Neural progenitor cell (in vitro differentiated cells): ENCODE measurements at regions not wholly inside any gene's neighbourhood (a gene's known extent, or its start where the extent isn't known, plus 50 kb on each side); places are given as distances from the start of the nearest gene placed in this dataset.
A peak's percentile ranks its signal among the peaks of the same experiment; 100 is the strongest.

Source experiments
- DNase-seq: peaks from one replicate; pipeline ENCODE4 v3.0.0-alpha.2; 2016; ENCODE audit warnings: low spot score
- H2AFZ ChIP-seq: fragments of 200-600 bp; sonication (generic); replicated peaks from 2 replicates; pipeline ENCODE4 v1.6.1; 2016; ENCODE audit warnings: antibody characterized with exemption
- H3F3A ChIP-seq: fragments of 200-600 bp; sonication (generic); 2 replicates; pipeline ENCODE4 v1.6.1; 2016; ENCODE audit warnings: antibody characterized with exemption, low read depth
- H3K27ac ChIP-seq: fragments of 200-600 bp; sonication (generic); 2 replicates; pipeline ENCODE4 v1.5.1; 2016; ENCODE audit warnings: mild to moderate bottlenecking
- H3K27me3 ChIP-seq: fragments of 200-600 bp; sonication (generic); 2 replicates; pipeline ENCODE4 v1.6.1; 2016; ENCODE audit warnings: mild to moderate bottlenecking, moderate library complexity
- H3K36me3 ChIP-seq: fragments of 200-600 bp; sonication (generic); 2 replicates; pipeline ENCODE4 v1.5.1; 2016
- H3K4me1 ChIP-seq: fragments of 200-600 bp; sonication (generic); 2 replicates; pipeline ENCODE4 v1.6.1; 2016; ENCODE audit warnings: mixed run types
- H3K4me2 ChIP-seq: fragments of 200-600 bp; sonication (generic); 2 replicates; pipeline ENCODE4 v1.6.1; 2016
- H3K4me3 ChIP-seq: fragments of 200-600 bp; sonication (generic); 2 replicates; pipeline ENCODE4 v1.5.1; 2016
- H3K79me2 ChIP-seq: fragments of 200-600 bp; sonication (generic); 2 replicates; pipeline ENCODE4 v1.6.1; 2016; ENCODE audit warnings: low read depth
- H3K9ac ChIP-seq: fragments of 200-600 bp; sonication (generic); 2 replicates; pipeline ENCODE4 v1.6.1; 2016
- H3K9me3 ChIP-seq: fragments of 200-600 bp; sonication (generic); 2 replicates; pipeline ENCODE4 v1.5.1; 2016; ENCODE audit warnings: low read depth
- H4K20me1 ChIP-seq: fragments of 200-600 bp; sonication (generic); 2 replicates; pipeline ENCODE4 v1.6.1; 2016; ENCODE audit warnings: low read depth
- H3K27ac Mint-ChIP-seq: 3 replicates; pipeline ENCODE4 v1.8.0; 2021; ENCODE audit warnings: mixed read lengths
- H3K27me3 Mint-ChIP-seq: 2 replicates; pipeline ENCODE4 v1.8.0; 2022; ENCODE audit warnings: low read depth, mild to moderate bottlenecking, inconsistent platforms, moderate library complexity, mixed read lengths; ENCODE audit not compliant: insufficient read depth
- H3K36me3 Mint-ChIP-seq: 3 replicates; pipeline ENCODE4 v1.8.0; 2021; ENCODE audit warnings: mixed read lengths
- H3K4me1 Mint-ChIP-seq: 3 replicates; pipeline ENCODE4 v1.8.0; 2021; ENCODE audit warnings: mixed read lengths
- H3K4me3 Mint-ChIP-seq: 3 replicates; pipeline ENCODE4 v1.8.0; 2021; ENCODE audit warnings: mild to moderate bottlenecking, moderate library complexity, mixed read lengths
- H3K9me3 Mint-ChIP-seq: 3 replicates; pipeline ENCODE4 v1.8.0; 2020; ENCODE audit warnings: mixed read lengths
- CTCF ChIP-seq: fragments of 200-600 bp; sonication (generic); IDR thresholded peaks from 2 replicates; pipeline ENCODE4 v1.5.1; 2017; ENCODE audit warnings: antibody characterized with exemption, mild to moderate bottlenecking
- EZH2 ChIP-seq: fragments of 200-600 bp; sonication (generic); IDR thresholded peaks from 2 replicates; pipeline ENCODE4 v1.6.1; 2017; ENCODE audit warnings: antibody characterized with exemption, mild to moderate bottlenecking, moderate library complexity
- EZH2phosphoT487 ChIP-seq: fragments of 200-600 bp; sonication (generic); IDR thresholded peaks from 2 replicates; pipeline ENCODE4 v1.6.1; 2017; ENCODE audit warnings: antibody characterized with exemption

GRCh38 chr17:72342627-72343527 is 222.1 kb downstream of the SOX9 start:
- Histone ChIP-seq H3K79me2 (no peaks in the 10 kb centered on the region), H3K36me3 (no peaks in the 10 kb centered on the region), H3K4me2 (no peak overlapping the region), H3K9me3 (no peaks in the 10 kb centered on the region), H3K4me1 (peaks cover 5% of the 10 kb centered on the region), H4K20me1 (no peaks in the 10 kb centered on the region), H2AFZ (no peak overlapping the region), H3K27me3 (no peaks in the 10 kb centered on the region), H3K27ac (no peak overlapping the region), H3F3A (no peaks in the 10 kb centered on the region), H3K4me3 (no peak overlapping the region), H3K9ac (no peak overlapping the region)
- DNase-seq: no peak
- Mint-ChIP-seq H3K27ac (peak overlapping the region; percentile 90), H3K36me3 (no peaks in the 10 kb centered on the region), H3K27me3 (peaks cover 4% of the 10 kb centered on the region), H3K9me3 (peaks cover 2% of the 10 kb centered on the region), H3K4me3 (no peak overlapping the region), H3K4me1 (peaks cover 28% of the 10 kb centered on the region)
- TF ChIP-seq CTCF (no peak), EZH2 (no peak), EZH2phosphoT487 (no peak)

GRCh38 chr17:72343911-72344310 is 223.1 kb downstream of the SOX9 start:
- H3K9me3 Mint-ChIP-seq: peaks cover 2% of the 10 kb centered on the region

GRCh38 chr17:72344613-72345012 is 223.8 kb downstream of the SOX9 start:
- peaks cover 2% of the 10 kb centered on the region for H3K9me3 Mint-ChIP-seq
- no peak for DNase-seq
- no peak overlapping the region for H3K27ac Mint-ChIP-seq
- no peaks in the 10 kb centered on the region for H3K27me3 ChIP-seq
- peaks cover 4% of the 10 kb centered on the region for H3K27me3 Mint-ChIP-seq
- no peak overlapping the region for H3K4me3 Mint-ChIP-seq
- no peak overlapping the region for H3K4me2 ChIP-seq
- no peaks in the 10 kb centered on the region for H4K20me1 ChIP-seq
- no peak overlapping the region for H3K4me3 ChIP-seq
- H3K9ac ChIP-seq: no peak overlapping the region
- H2AFZ ChIP-seq: no peak overlapping the region
- H3K9me3 ChIP-seq: no peaks in the 10 kb centered on the region
- peaks cover 5% of the 10 kb centered on the region for H3K4me1 ChIP-seq
- H3F3A ChIP-seq: no peaks in the 10 kb centered on the region
- no peaks in the 10 kb centered on the region for H3K36me3 Mint-ChIP-seq
- TF ChIP-seq EZH2phosphoT487: no peak
- no peak for TF ChIP-seq EZH2
- TF ChIP-seq CTCF: no peak
- H3K4me1 Mint-ChIP-seq: peaks cover 19% of the 10 kb centered on the region
- no peak overlapping the region for H3K27ac ChIP-seq
- no peaks in the 10 kb centered on the region for H3K36me3 ChIP-seq
- H3K79me2 ChIP-seq: no peaks in the 10 kb centered on the region

More at GRCh38 chr17:72343911-72344310, 223.1 kb downstream of the SOX9 start:
- no peaks in the 10 kb centered on the region for H3K36me3 ChIP-seq
- no peaks in the 10 kb centered on the region for H3K27me3 ChIP-seq
- no peak overlapping the region for H2AFZ ChIP-seq
- H3K9me3 ChIP-seq: no peaks in the 10 kb centered on the region
- Mint-ChIP-seq H3K36me3 (no peaks in the 10 kb centered on the region), H3K27ac (peak overlapping the region; percentile 78), H3K4me3 (no peak overlapping the region), H3K27me3 (peaks cover 4% of the 10 kb centered on the region), H3K4me1 (peaks cover 24% of the 10 kb centered on the region)
- no peak overlapping the region for H3K4me3 ChIP-seq
- no peak overlapping the region for H3K9ac ChIP-seq
- H3K4me1 ChIP-seq: peaks cover 5% of the 10 kb centered on the region
- no peaks in the 10 kb centered on the region for H4K20me1 ChIP-seq
- no peak overlapping the region for H3K27ac ChIP-seq
- no peak overlapping the region for H3K4me2 ChIP-seq
- TF ChIP-seq EZH2phosphoT487: no peak
- H3K79me2 ChIP-seq: no peaks in the 10 kb centered on the region
- no peak for DNase-seq
- no peaks in the 10 kb centered on the region for H3F3A ChIP-seq

GRCh38 chr17:72345088-72345487 is 224.3 kb downstream of the SOX9 start:
- Histone ChIP-seq H3K36me3 (no peaks in the 10 kb centered on the region), H4K20me1 (no peaks in the 10 kb centered on the region), H2AFZ (no peak overlapping the region), H3K27me3 (no peaks in the 10 kb centered on the region), H3K79me2 (no peaks in the 10 kb centered on the region), H3K9me3 (no peaks in the 10 kb centered on the region), H3K4me3 (no peak overlapping the region), H3K4me1 (peaks cover 5% of the 10 kb centered on the region), H3K4me2 (no peak overlapping the region), H3F3A (no peaks in the 10 kb centered on the region), H3K27ac (no peak overlapping the region), H3K9ac (no peak overlapping the region)
- Mint-ChIP-seq H3K4me1 (peaks cover 19% of the 10 kb centered on the region), H3K4me3 (no peak overlapping the region), H3K27me3 (peaks cover 4% of the 10 kb centered on the region), H3K27ac (no peak overlapping the region), H3K9me3 (peaks cover 2% of the 10 kb centered on the region), H3K36me3 (no peaks in the 10 kb centered on the region)
- no peak for DNase-seq
- TF ChIP-seq EZH2: no peak
- no peak for TF ChIP-seq EZH2phosphoT487
- TF ChIP-seq CTCF: no peak
